GM12872 (cell line): ENCODE measurements at regions not wholly inside any gene's neighbourhood (a gene's known extent, or its start where the extent isn't known, plus 50 kb on each side); places are given as distances from the start of the nearest gene placed in this dataset.
A peak's percentile ranks its signal among the peaks of the same experiment; 100 is the strongest.

Experiments used
- TF ChIP-seq, protein P1 (sequence below): IDR thresholded peaks from 3 replicates; pipeline ENCODE4 v1.5.1; 2011; ENCODE audit warnings: low read depth, mild to moderate bottlenecking, low read length, moderate library complexity; ENCODE audit not compliant: insufficient read depth

DNA sequence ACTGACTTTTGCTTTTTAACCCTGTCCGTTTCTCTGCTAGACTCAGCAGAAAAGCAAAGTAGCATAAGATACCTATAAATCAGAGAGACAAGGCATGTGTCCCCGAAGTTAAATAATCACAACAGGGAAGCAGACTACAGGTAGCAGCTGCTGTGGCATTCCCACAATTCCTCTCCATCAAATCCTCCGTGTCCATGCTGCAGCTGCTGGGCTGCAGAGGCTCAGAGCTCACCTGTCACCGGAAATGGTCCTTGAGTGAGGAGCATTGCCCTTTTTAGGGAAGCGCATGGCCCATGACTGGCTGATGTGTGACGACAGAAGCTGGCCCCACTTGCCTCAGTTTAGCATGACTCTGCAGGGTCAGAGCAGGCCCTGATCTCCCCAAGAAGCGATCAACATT lies 125.0 kb downstream of the MSX2 start:
- TF ChIP-seq, protein P1, sequence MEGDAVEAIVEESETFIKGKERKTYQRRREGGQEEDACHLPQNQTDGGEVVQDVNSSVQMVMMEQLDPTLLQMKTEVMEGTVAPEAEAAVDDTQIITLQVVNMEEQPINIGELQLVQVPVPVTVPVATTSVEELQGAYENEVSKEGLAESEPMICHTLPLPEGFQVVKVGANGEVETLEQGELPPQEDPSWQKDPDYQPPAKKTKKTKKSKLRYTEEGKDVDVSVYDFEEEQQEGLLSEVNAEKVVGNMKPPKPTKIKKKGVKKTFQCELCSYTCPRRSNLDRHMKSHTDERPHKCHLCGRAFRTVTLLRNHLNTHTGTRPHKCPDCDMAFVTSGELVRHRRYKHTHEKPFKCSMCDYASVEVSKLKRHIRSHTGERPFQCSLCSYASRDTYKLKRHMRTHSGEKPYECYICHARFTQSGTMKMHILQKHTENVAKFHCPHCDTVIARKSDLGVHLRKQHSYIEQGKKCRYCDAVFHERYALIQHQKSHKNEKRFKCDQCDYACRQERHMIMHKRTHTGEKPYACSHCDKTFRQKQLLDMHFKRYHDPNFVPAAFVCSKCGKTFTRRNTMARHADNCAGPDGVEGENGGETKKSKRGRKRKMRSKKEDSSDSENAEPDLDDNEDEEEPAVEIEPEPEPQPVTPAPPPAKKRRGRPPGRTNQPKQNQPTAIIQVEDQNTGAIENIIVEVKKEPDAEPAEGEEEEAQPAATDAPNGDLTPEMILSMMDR: no peak

DNA sequence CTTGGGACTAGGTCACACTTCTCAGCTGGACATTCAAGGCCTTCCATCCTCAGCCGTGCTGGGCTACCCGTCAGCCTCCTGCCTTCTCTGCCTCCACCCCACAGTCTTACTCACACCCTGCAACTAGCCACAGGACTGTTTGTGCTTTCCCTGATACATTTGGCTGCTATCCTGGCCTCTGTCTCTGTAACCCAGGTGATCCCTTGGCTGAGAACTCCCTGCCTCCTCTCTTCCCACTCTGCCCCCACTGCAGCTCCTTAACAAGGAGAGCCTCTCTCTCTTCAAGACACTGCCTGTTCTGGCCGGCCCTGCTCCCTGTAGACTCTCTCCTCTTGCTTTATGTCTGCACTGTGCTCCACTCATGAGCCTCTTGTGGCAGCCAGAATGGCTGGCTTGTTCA lies 120.6 kb downstream of the MSX2 start:
- TF ChIP-seq, protein P1: no peak

DNA sequence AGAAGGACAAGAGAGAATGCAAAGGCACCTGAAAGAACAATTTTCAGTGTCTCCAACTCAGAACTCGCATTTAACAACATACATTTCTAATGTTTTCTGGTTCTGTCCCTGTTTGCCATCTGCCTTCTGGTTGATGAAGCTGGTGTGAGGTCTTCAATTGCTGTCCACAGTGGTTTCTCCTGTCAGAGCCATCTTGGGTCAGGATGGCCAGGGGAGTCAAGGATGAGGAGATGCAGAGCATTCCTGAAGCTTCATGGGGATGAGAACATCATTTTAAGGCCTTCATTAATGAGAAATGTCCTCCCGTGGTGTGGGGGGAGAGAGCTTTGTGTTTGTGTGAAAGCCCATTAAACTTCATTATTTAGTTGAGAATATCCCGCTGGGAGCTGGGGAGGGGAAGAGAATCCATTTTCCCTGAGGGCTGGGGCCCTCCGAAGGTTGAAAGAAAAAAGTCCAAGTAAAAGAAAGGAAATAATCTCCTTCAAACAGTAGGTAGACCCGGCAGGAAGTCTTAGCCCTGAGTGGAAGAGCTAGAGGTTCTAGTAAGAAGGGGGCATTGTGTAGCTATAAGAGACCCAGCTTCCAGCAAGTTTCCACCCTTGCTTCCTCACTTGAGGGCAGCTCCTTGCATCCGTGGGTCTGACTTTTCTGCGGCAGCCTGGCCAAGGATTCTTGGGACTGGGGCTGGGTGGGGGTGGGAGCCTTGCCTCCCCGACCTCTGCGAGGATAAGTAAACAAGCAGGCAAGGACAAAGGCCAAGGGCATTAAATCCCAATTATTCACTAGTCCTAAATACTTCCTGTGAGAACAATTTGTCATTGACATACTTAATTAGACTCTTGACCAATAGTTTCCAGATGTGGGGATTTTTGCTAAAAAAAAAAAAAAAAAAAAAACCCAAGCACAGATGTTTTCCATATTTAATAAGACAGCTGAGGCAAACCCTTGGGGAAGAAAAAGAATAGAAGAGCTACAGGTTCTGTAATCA lies 119.2 kb downstream of the MSX2 start:
- TF ChIP-seq, protein P1: no peak

DNA sequence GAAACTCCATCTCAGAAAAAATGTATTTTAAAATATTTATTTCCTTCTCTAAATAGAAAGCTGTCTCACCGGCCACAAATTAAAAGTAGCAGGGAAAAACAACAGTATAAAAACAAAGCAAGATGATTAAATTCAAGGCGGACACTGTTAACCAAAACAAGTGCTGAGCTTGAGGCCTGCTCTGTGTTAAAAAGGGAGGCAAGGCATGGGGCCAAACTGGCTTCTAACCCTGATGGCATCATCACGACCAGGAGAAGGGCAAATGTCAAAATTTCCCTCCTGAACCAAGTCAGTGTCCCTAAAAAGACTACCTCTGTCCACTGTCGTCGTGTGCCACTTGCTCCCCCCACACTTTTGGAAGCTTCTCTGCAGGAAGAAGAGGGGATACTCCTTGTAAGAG lies 116.1 kb downstream of the MSX2 start:
- TF ChIP-seq, protein P1: no peak

DNA sequence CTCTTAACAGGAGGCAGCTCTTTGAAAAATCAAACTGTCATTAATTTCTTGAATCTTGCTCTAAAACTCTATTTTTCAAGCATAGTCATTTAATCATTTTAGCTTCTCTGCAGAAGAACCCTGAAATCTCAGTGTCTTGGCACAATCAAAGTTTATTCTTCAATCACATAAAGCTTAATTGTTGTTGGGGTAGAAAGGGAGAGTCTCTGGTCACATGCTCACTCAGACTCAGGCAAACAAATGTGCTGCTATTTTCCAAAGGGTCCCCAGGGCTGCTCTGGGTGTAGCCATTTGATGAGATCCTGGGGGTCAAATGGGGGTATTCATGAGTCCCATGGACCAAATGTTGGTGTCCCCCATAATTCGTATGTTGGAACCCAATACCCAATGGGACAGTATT lies 114.8 kb downstream of the MSX2 start:
- TF ChIP-seq, protein P1: no peak

DNA sequence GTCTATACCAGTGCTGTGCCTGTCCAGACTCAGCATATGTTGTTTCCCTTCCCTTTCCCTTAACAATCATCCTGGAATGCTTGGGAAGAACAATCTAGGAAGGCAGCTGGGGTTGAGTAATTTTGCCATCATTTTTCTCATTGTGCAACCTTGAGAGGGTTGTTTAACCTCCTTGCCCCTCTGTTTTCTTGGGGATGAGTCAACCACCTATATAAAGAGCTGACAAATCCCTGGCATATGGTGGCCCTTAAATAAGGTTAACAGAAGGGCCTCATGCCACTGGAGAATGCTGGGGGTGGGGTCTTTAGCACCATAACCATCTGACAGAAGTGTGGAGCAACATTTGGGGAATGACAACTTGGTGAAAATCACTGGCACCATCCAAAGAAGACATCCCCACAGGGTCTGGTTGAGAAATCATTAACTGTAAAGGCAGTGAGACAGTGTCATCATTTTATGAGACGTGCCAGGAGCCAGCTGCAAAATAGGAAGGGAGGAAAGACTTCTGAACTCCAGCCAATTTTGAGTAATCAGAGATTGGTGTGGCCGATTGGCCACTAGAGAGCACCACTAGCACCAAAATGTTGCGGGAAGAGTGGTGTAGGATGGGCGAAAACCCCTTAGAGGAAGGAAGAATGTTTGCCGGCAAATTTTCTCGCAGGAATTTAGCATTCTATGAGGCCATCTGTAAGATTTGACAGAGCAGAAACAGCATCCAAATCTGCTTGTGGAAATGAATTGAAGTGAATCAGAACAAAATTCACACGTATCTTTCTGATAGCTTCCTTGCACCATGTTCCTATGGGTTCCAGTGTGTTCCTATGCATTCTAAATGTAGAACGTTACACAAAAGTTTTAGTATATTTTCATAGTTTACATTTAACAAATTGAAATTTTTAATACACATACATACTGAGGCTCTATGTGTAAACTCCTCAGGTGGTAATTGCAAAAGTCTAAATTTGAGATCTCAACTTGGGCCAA lies 113.8 kb downstream of the MSX2 start:
- TF ChIP-seq, protein P1: 0 out of 3 replicates have a peak, but pooled peaks have one; percentile 9

DNA sequence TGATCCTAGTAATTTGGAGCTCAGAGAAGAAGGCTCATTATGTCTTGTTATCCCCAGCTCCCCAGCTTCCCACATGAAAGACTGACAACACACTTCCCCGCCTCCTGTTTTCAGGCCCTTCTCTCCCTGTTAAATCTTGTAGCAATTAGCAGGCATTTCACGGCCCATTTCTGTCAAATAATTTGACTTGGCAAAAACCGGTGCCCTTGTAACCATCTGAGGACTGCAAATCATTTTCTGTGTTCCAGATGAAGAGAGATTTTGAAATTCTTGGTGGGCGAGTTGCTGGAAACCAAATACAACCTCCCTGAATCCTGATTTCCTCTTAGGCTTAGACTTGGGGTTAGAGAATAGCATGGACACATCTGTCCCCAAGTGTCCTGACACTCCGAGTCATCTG lies 109.7 kb downstream of the MSX2 start:
- TF ChIP-seq, protein P1: no peak
